AG04450 (cell line): ENCODE measurements at regions not wholly inside any gene's neighbourhood (a gene's known extent, or its start where the extent isn't known, plus 50 kb on each side); places are given as distances from the start of the nearest gene placed in this dataset.
"Not testable (repeated sequence)": the region's sequence is repeated elsewhere in the genome, so short reads cannot be mapped to it uniquely, and the experiment has no call there.

Source experiments
- CTCF ChIA-PET: fragments of 300-600, 350-600 bp; formaldehyde crosslinking; extraction: SDS; loops from one replicate; lab custom pipeline; 2022; ENCODE audit warnings: antibody characterized with exemption, inconsistent platforms; lab: Charles Lee
- POLR2A ChIA-PET: fragments of 350-600 bp; formaldehyde crosslinking; extraction: SDS; loops from one replicate; lab custom pipeline; 2021; ENCODE audit warnings: antibody characterized with exemption, inconsistent platforms; lab: Yijun Ruan, JAX
- DNase-seq: peaks from one replicate; pipeline ENCODE4 v3.0.0-alpha.2; 2011; ENCODE audit warnings: low read depth, low spot score
- H3K27ac ChIP-seq: one replicate; pipeline ENCODE4 v1.5.1; 2012; ENCODE audit warnings: low read depth, low read length, control low read depth
- H3K27me3 ChIP-seq: one replicate; pipeline ENCODE4 v1.6.0; 2012; ENCODE audit warnings: low read length; ENCODE audit not compliant: control insufficient read depth, insufficient read depth
- H3K4me3 ChIP-seq: 2 replicates; pipeline ENCODE4 v1.5.1; 2011; ENCODE audit warnings: mild to moderate bottlenecking, low read depth, low read length, control low read depth
- H3K9me3 ChIP-seq: 2 replicates; pipeline ENCODE4 v1.5.1; 2012; ENCODE audit warnings: low read length; ENCODE audit not compliant: control insufficient read depth, insufficient read depth
- CTCF ChIP-seq: IDR thresholded peaks from 2 replicates; pipeline ENCODE4 v1.5.1; 2011; ENCODE audit warnings: low read depth, low read length, control low read depth, inconsistent platforms

DNA sequence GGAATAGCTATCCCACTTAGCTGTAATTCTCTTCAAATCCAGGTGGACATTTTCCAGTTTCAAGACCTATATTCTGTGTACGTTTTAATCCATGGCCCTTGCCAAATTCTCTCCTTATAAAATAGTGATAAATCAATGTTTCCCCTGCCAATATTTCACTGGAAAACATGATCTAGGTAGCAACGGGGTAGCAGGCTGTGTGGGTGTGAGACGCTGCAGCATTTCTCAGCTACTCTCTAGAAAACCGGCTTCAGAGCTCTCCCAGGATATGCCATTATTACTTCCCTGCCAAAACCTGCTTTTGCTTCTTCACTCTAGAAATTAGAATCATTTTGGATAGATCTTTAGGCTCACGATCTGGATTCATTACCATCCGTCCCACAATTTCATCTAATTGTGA lies 82.1 kb upstream of the SIPA1L2 start:
- ChIA-PET CTCF (interaction anchor here (0.6 kb wide), 1 partner anchor 388 kb away, joined by 4 read pairs; no protein-coding TSS in a partner anchor), POLR2A (no interaction called here)
- Histone ChIP-seq H3K9me3 (no peaks in the 10 kb centered on the region), H3K4me3 (no peak overlapping the region), H3K27ac (no peak overlapping the region), H3K27me3 (no peaks in the 10 kb centered on the region)
- TF ChIP-seq CTCF = no peak
- no peak for DNase-seq

GRCh38 chr1:232713785-232714184 lies 83.9 kb upstream of the SIPA1L2 start:
- ChIA-PET CTCF (no interaction called here), POLR2A (no interaction called here)
- TF ChIP-seq CTCF = no peak
- H3K4me3 ChIP-seq = no peak overlapping the region
- H3K9me3 ChIP-seq = no peaks in the 10 kb centered on the region
- H3K27me3 ChIP-seq = no peaks in the 10 kb centered on the region
- no peak for DNase-seq
- no peak overlapping the region for H3K27ac ChIP-seq

DNA sequence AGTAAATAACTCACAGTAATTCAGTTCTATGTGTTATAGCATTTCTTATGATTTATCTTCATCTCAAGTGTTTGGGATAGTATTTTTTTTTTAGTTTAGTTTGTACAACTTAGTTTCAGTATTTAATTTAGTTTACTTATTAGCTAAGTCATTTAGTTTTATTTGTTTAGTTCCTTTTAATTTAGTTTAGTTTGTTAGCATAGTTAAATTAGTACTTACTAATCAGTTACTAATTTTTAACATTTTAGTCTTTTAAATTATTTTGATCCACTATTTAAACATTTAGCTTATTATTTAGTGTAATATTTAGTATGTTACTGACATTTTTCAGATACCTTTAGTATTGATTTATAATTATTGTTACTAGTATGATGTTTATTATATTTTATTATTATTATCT lies 85.2 kb upstream of the SIPA1L2 start:
- Histone ChIP-seq H3K4me3 (no peak overlapping the region), H3K9me3 (peaks cover 3% of the 10 kb centered on the region; the same call in 1 of the 2 replicates), H3K27me3 (no peaks in the 10 kb centered on the region), H3K27ac (no peak overlapping the region)
- TF ChIP-seq CTCF = no peak
- DNase-seq = no peak
- POLR2A ChIA-PET = no interaction called here
- CTCF ChIA-PET = no interaction called here

DNA sequence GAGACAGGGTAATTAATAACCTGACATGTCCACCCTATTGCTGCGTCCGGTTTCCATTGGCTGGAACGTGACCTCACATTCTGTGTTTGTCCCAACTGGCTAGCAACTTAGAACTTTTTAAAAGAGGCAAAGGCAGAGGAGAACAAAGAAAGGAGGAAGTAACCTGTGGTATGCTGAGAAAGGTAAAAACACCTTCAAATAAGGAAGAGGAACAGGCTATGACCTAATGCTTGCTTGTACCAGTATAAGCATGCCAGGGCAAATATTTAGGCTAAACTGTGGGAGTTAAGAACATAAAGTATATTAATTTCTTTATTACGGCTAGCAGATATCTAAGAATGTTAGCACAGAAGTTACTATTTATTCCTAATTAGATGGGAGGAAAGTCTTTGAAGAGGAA lies 87.3 kb upstream of the MAP10 start:
- H3K9me3 ChIP-seq, H3K4me3 ChIP-seq, CTCF ChIA-PET, H3K27me3 ChIP-seq, POLR2A ChIA-PET, H3K27ac ChIP-seq, DNase-seq: not testable (repeated sequence)

DNA sequence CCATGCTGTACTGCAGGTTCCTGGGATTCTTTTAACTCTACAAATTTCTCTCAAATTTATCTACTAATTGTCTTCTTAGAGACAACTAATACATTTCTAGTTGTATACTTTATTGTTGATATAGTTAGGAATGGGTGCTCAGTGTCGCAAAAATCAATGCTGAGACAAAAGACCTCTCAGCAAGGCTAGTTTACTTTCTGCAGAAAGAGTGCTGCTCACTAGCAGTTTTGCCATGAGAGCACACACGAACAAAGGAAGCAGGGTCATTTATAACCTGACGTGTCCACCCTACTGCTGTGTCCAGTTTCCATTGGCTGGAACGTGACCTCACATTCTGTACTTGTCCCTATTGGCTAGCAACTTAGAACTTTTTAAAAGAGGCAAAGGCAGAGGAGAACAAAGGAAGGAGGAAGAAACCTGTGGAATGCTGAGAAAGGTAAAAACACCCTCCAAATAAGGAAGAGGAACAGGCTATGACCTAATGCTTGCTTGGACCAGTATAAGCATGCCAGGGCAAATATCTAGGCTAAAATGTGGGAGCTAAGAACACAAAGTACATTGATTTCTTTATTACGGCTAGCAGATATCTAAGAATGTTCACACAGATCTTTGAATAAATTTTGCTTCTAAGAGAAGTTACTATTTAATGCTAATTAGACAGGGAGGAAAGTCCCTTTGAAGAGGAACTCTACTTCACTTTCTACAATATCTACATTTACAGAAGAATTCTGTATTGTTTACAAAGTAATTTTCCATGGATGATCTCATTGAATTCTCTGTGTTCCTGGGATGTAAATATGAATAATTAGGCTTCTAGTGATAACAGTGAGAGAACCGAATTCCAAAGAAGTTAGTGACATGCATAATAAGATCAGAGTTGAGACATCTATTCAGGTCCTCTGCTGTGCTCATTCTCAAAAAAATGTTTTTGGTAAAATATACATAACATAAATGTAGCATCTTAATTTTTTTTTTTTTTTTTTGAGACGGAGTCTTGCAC lies 86.0 kb upstream of the MAP10 start:
- Histone ChIP-seq H3K27ac (no peak overlapping the region), H3K27me3 (no peaks in the 10 kb centered on the region), H3K4me3 (no peak overlapping the region), H3K9me3 (peaks cover 3% of the 10 kb centered on the region; the same call in 1 of the 2 replicates)
- POLR2A ChIA-PET = no interaction called here
- no peak for DNase-seq
- CTCF ChIA-PET = no interaction called here
- TF ChIP-seq CTCF = no peak
